Esophagus muscularis mucosa (tissue), 4 donors: ENCODE measurements at regions not wholly inside any gene's neighbourhood (a gene's known extent, or its start where the extent isn't known, plus 50 kb on each side); places are given as distances from the start of the nearest gene placed in this dataset.

Experiments
- CTCF ChIP-seq, 3 experiments: fragments of 200-600 bp in 2 of 3; fragments of 450-650 bp in 1 of 3; sonication (generic) in 2 of 3; IDR thresholded peaks; one replicate each; pipeline ENCODE4 v1.5.1; 2017 to 2019; ENCODE audit warnings: antibody characterized with exemption in 3 of 3, mild to moderate bottlenecking in 2 of 3, moderate library complexity in 1 of 3
- EP300 ChIP-seq: sonication (generic); formaldehyde crosslinking; IDR thresholded peaks from one replicate; pipeline ENCODE4 v1.6.1; 2017; ENCODE audit warnings: antibody characterized with exemption
- POLR2A ChIP-seq: fragments of 450-650 bp; IDR thresholded peaks from one replicate; pipeline ENCODE4 v1.6.1; 2017; ENCODE audit warnings: antibody characterized with exemption, moderate library complexity, mild to moderate bottlenecking, low read depth
- POLR2AphosphoS5 ChIP-seq, 2 donors: sonication (generic); formaldehyde crosslinking; IDR thresholded peaks; one replicate each; pipeline ENCODE4 v1.6.1; 2017; ENCODE audit warnings: antibody characterized with exemption in 2 of 2

GRCh38 chr1:102531036-102531435 lies 534.3 kb upstream of the OLFM3 start:
- TF ChIP-seq POLR2A (no peak), CTCF (IDR thresholded peaks at IDR 0.05) (no peak), POLR2AphosphoS5 (IDR thresholded peaks at IDR 0.05) (no peak), EP300 (no peak)
